ENCODE measurements at regions not wholly inside any gene's neighbourhood (a gene's known extent, or its start where the extent isn't known, plus 50 kb on each side); places are given as distances from the start of the nearest gene placed in this dataset.

GRCh38 chr2:145119225-145119624 lies 599.3 kb upstream of the ZEB2 start:
- intact Hi-C loops (cut with DNase I): no loop called here
- Histone ChIP-seq H3K27me3 (no peaks in the 10 kb centered on the region), H3K27ac (no peak overlapping the region), H3K36me3 (no peaks in the 10 kb centered on the region), H3K9me3 (no peaks in the 10 kb centered on the region), H3K4me1 (no peaks in the 10 kb centered on the region), H3K4me3 (no peak overlapping the region)
- 70 to 92% methylated on average over 1 of the region's 1 CpG for WGBS, 2 donors
- TF ChIP-seq CTCF (IDR thresholded peaks at IDR 0.05) (no peak), POLR2A (IDR thresholded peaks at IDR 0.05) (no peak), POLR2AphosphoS5 (IDR thresholded peaks at IDR 0.05) (no peak), EP300 (IDR thresholded peaks at IDR 0.05) (no peak)
- no peak for DNase-seq

GRCh38 chr2:145116834-145117725 lies 597.2 kb upstream of the ZEB2 start:
- Histone ChIP-seq H3K27me3 (no peaks in the 10 kb centered on the region), H3K4me1 (no peaks in the 10 kb centered on the region), H3K9me3 (no peaks in the 10 kb centered on the region), H3K27ac (no peak overlapping the region), H3K4me3 (no peak overlapping the region), H3K36me3 (no peaks in the 10 kb centered on the region)
- TF ChIP-seq EP300 (IDR thresholded peaks at IDR 0.05): no peak
- TF ChIP-seq POLR2AphosphoS5 (IDR thresholded peaks at IDR 0.05): no peak
- TF ChIP-seq CTCF (IDR thresholded peaks at IDR 0.05): no peak
- no peak for TF ChIP-seq POLR2A (IDR thresholded peaks at IDR 0.05)
- intact Hi-C loops (cut with DNase I): no loop called here
- DNase-seq: no peak
- 68 to 75% methylated on average over 5 of the region's 5 CpGs for WGBS, 2 donors

GRCh38 chr2:145116056-145116455 lies 596.1 kb upstream of the ZEB2 start:
- 97% methylated on average over 2 of the region's 2 CpGs for WGBS, 2 donors
- TF ChIP-seq CTCF (IDR thresholded peaks at IDR 0.05) (no peak), POLR2AphosphoS5 (IDR thresholded peaks at IDR 0.05) (no peak), EP300 (IDR thresholded peaks at IDR 0.05) (no peak), POLR2A (IDR thresholded peaks at IDR 0.05) (no peak)
- no peak for DNase-seq
- Histone ChIP-seq H3K36me3 (no peaks in the 10 kb centered on the region), H3K4me1 (no peaks in the 10 kb centered on the region), H3K9me3 (no peaks in the 10 kb centered on the region), H3K4me3 (no peak overlapping the region), H3K27ac (no peak overlapping the region), H3K27me3 (no peaks in the 10 kb centered on the region)
- intact Hi-C loops (cut with DNase I): no loop called here

- WGBS, 2 donors: 48 to 61% methylated on average over 2 of the region's 2 CpGs
- no peaks in the 10 kb centered on the region for H3K36me3 ChIP-seq
- no peak for DNase-seq
- TF ChIP-seq POLR2A (IDR thresholded peaks at IDR 0.05) (no peak), EP300 (IDR thresholded peaks at IDR 0.05) (no peak), CTCF (IDR thresholded peaks at IDR 0.05) (no peak), POLR2AphosphoS5 (IDR thresholded peaks at IDR 0.05) (no peak)
- H3K27me3 ChIP-seq: no peaks in the 10 kb centered on the region
- intact Hi-C loops (cut with DNase I): no loop called here
- no peaks in the 10 kb centered on the region for H3K9me3 ChIP-seq
- H3K27ac ChIP-seq: no peak overlapping the region
- no peak overlapping the region for H3K4me3 ChIP-seq
- no peaks in the 10 kb centered on the region for H3K4me1 ChIP-seq
Observed at GRCh38 chr2:145114726-145115125, 594.8 kb upstream of the ZEB2 start.

GRCh38 chr2:145112467-145112866 lies 592.5 kb upstream of the ZEB2 start:
- Histone ChIP-seq H3K4me3 (no peak overlapping the region), H3K36me3 (no peaks in the 10 kb centered on the region), H3K4me1 (no peaks in the 10 kb centered on the region), H3K27me3 (no peaks in the 10 kb centered on the region), H3K27ac (no peak overlapping the region), H3K9me3 (no peaks in the 10 kb centered on the region)
- TF ChIP-seq EP300 (IDR thresholded peaks at IDR 0.05) (no peak), POLR2A (IDR thresholded peaks at IDR 0.05) (no peak), POLR2AphosphoS5 (IDR thresholded peaks at IDR 0.05) (no peak), CTCF (IDR thresholded peaks at IDR 0.05) (no peak)
- intact Hi-C loops (cut with DNase I): no loop called here
- no peak for DNase-seq

Measured in sigmoid colon (tissue), 6 donors.